ENCODE measurements at regions not wholly inside any gene's neighbourhood (a gene's known extent, or its start where the extent isn't known, plus 50 kb on each side); places are given as distances from the start of the nearest gene placed in this dataset.

DNA sequence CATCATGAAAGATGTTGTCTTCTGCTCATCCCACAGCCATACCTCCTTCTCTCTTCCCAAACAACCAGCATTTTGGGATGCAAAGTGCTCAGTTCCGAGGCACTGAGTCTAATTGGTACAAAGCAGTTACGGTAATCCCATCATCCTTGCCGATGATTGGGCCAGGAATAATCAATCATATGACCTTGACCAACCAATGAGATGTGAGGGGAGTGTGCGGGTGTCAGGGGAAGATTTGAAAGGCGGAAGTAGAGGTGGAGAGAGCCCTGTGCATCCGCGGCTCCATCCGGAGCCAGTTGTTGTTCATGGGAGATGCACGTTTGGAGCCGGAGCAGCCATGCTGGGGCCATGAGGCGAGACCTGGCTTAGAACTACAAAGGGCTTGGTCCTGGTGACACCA lies 67.3 kb downstream of the SYNE3 start:
- intact Hi-C loops (cut with DNase I), result loop anchor here in 1 of 2 donors (10.0 kb wide), 1 partner anchor 76 kb away; no protein-coding TSS in a partner anchor
- Histone ChIP-seq H3K4me3 (no peak overlapping the region), H3K4me1 (no peaks in the 10 kb centered on the region), H3K27ac (no peak overlapping the region), H3K36me3 (peaks cover 0 to 99% of the 10 kb centered on the region in 2 donors), H3K9me3 (no peaks in the 10 kb centered on the region), H3K27me3 (no peaks in the 10 kb centered on the region)
- TF ChIP-seq, protein P1, sequence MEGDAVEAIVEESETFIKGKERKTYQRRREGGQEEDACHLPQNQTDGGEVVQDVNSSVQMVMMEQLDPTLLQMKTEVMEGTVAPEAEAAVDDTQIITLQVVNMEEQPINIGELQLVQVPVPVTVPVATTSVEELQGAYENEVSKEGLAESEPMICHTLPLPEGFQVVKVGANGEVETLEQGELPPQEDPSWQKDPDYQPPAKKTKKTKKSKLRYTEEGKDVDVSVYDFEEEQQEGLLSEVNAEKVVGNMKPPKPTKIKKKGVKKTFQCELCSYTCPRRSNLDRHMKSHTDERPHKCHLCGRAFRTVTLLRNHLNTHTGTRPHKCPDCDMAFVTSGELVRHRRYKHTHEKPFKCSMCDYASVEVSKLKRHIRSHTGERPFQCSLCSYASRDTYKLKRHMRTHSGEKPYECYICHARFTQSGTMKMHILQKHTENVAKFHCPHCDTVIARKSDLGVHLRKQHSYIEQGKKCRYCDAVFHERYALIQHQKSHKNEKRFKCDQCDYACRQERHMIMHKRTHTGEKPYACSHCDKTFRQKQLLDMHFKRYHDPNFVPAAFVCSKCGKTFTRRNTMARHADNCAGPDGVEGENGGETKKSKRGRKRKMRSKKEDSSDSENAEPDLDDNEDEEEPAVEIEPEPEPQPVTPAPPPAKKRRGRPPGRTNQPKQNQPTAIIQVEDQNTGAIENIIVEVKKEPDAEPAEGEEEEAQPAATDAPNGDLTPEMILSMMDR (IDR thresholded peaks at IDR 0.05), result no peak
- DNase-seq, result no peak
- no peak for ATAC-seq

DNA sequence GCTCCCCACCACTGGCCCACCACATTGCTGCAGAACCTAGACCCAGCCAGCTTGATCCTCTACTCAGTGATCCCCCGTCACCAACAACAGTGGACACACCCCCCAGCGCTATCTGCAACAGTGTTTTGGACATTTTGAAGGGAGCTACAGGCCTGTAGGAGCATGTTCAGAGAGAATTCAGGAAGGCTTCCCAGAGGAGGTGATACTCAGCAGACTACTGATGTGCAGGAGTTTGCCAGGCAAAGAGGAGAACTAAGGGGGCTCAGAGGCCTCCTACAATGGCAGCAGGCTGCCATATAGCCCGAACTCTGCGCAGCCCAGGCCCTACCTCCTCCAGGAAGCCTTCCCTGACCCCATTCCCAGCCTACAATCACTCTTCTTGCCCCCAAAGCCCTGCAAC lies 70.0 kb downstream of the SYNE3 start:
- Histone ChIP-seq H3K4me1 (peaks cover 0 to 7% of the 10 kb centered on the region in 2 donors), H3K9me3 (no peaks in the 10 kb centered on the region), H3K27me3 (no peaks in the 10 kb centered on the region), H3K4me3 (no peak overlapping the region), H3K27ac (no peak overlapping the region), H3K36me3 (peaks cover 0 to 93% of the 10 kb centered on the region in 2 donors)
- DNase-seq, result no peak
- ATAC-seq, result no peak
- TF ChIP-seq, protein P1 (IDR thresholded peaks at IDR 0.05), result no peak
- intact Hi-C loops (cut with DNase I), result loop anchor here in 1 of 2 donors (10.0 kb wide), 1 partner anchor 78 kb away; no protein-coding TSS in a partner anchor

DNA sequence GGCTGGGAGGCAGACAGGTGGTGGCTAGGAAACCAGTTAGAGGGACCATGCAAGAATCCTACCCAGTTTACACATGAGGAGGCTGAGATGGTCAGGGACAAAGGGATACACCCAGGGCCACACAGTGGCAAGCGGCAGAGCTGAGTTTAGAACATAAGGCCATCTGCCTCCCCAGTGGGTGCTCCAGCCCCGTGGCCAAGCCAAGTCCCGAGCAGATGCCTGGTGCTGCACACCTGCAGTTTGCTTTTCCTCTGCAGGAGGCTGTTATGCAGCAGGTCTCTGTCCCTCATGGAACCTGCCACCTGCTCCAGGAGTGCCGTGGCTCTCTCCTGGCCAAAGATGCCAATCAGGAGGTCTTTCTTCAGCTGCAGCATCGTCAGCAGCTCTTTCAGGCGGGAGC lies 70.8 kb downstream of the SYNE3 start:
- DNase-seq, result no peak
- ATAC-seq, result no peak
- Histone ChIP-seq H3K27me3 (no peaks in the 10 kb centered on the region), H3K4me3 (no peak overlapping the region), H3K27ac (no peak overlapping the region), H3K4me1 (peaks cover 0 to 7% of the 10 kb centered on the region in 2 donors), H3K36me3 (peaks cover 0 to 92% of the 10 kb centered on the region in 2 donors), H3K9me3 (no peaks in the 10 kb centered on the region)
- TF ChIP-seq, protein P1 (IDR thresholded peaks at IDR 0.05), result no peak
- intact Hi-C loops (cut with DNase I), result loop anchor here in 1 of 2 donors (10.0 kb wide), 1 partner anchor 79 kb away; no protein-coding TSS in a partner anchor

DNA sequence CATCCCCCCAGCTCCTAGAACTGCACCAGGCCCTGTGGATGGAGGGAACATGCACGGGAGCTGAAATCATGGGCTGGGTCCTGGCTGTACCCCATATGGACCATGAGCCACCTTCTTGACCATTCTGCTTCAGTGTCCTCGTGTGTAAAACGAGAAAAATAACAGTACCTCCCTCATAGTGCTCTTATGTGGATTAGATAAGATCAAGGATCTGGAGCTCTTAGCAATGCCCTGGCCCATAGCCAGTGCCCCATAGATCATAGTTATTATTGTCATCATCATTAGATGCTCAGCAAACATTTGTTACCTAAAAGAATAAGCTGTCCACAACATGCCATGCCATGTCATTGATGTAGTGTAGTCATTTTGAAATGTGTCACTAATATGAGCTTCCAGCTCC lies 71.3 kb downstream of the SYNE3 start:
- Histone ChIP-seq H3K27me3 (no peaks in the 10 kb centered on the region), H3K27ac (no peak overlapping the region), H3K4me1 (peaks cover 0 to 7% of the 10 kb centered on the region in 2 donors), H3K36me3 (peaks cover 0 to 92% of the 10 kb centered on the region in 2 donors), H3K4me3 (no peak overlapping the region), H3K9me3 (no peaks in the 10 kb centered on the region)
- no peak for DNase-seq
- intact Hi-C loops (cut with DNase I), result loop anchor here in 1 of 2 donors (10.0 kb wide), 1 partner anchor 80 kb away; no protein-coding TSS in a partner anchor
- TF ChIP-seq, protein P1 (IDR thresholded peaks at IDR 0.05), result no peak
- ATAC-seq, result no peak

DNA sequence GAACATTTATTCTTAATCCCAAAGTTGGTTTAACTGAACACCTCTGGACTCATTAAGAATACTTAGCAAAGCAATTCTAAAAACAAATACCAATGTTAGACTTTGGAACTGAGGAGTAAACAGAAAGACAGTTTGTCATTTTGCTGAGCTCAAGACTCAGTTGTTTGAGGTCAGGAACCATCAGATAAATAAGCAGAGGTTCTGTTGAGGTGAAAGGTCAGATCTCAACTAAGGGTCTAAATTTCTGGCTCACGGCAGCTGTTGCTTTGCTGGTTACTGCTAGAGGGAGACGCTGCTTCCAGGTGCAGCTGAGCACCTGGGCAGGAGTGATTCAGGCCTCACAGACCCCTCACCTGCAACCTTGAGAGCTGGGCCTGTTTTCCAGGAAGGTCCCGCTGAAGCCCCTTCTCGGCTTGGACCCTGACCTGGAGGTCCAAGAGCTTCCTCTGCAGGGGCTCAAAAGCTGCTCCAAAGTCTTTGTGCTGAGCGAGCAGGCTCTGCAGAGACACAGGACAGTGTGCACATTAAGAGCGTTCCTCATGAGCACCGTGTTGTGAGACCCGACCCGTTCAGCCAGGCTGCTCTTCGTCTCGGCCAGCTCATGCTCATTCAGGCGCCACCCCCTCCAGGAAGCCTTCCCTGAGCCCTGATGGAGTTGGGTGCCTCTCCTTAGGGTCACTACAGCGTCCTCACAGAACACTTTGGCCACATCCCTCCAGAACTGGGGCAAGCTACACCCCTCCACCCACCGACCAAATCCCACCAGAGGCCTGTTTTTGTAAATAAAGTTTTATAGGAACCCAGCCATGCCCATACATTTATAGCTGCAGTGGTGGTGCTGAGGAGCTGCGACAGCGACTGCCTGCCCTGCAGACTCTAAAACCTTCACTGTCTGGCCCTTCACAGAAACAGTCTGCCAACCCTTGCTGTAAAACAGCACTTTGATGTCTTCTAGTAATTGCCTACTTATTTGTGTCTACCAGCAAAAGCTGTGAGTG lies 72.0 kb downstream of the SYNE3 start:
- Histone ChIP-seq H3K27ac (no peak overlapping the region), H3K4me1 (peaks cover 0 to 7% of the 10 kb centered on the region in 2 donors), H3K4me3 (no peak overlapping the region), H3K36me3 (peaks cover 0 to 92% of the 10 kb centered on the region in 2 donors), H3K9me3 (no peaks in the 10 kb centered on the region), H3K27me3 (no peaks in the 10 kb centered on the region)
- TF ChIP-seq, protein P1 (IDR thresholded peaks at IDR 0.05), result no peak
- DNase-seq, result no peak
- intact Hi-C loops (cut with DNase I), result loop anchor here in 1 of 2 donors (10.0 kb wide), 1 partner anchor 80 kb away; no protein-coding TSS in a partner anchor
- ATAC-seq, result no peak
